Mesenteric fat pad (tissue), 1 donor: ENCODE measurements at regions not wholly inside any gene's neighbourhood (a gene's known extent, or its start where the extent isn't known, plus 50 kb on each side); places are given as distances from the start of the nearest gene placed in this dataset.
"Not testable (repeated sequence)": the region's sequence is repeated elsewhere in the genome, so short reads cannot be mapped to it uniquely, and the experiment has no call there.

Experiments used
- DNase-seq: peaks from one replicate; pipeline ENCODE4 v3.0.0-alpha.2; 2020; ENCODE audit warnings: low spot score
- donor health status: DM: yes; HTN: yes; CAD: no.

DNA sequence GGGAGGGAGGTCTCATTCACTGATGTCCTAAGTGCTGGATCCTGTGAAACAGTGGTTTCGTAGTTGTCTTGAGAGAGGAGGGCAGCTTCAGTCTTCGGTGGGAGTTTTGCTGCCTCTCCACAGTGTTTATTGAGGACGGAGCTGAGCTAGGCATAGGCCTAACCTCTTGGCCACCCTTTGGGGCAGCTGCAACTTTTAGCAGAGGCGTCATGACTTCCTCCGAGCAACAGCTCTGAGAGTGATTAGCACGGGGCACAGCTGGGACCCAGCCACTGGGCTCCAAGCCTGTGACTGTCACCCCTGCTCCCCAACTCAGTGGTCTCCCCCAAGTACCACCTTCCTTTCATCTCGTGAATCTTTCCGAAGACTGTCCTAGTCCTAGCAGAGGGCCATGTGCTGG, 139.9 kb upstream of the NCOR2 start:
- no peak for DNase-seq

DNA sequence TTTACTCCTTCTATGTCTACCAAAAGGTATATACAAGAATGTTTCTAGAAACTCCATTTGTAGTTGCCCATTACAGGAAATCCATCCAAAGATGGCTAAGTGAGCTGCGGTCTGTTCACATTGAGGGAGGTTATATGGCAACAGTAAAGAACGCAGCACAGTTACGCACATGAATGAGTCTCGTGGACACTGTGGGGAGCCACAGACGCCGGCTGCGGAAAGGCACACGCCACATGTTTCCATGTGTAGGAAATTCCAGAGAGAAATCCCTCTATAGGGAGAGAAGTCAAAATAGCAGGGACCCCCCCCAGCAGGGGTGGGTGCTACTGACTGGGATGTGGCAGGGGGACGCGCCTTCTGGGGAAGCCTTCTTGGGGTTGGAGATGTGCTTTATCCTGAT, 139.0 kb upstream of the NCOR2 start:
- no peak for DNase-seq

DNA sequence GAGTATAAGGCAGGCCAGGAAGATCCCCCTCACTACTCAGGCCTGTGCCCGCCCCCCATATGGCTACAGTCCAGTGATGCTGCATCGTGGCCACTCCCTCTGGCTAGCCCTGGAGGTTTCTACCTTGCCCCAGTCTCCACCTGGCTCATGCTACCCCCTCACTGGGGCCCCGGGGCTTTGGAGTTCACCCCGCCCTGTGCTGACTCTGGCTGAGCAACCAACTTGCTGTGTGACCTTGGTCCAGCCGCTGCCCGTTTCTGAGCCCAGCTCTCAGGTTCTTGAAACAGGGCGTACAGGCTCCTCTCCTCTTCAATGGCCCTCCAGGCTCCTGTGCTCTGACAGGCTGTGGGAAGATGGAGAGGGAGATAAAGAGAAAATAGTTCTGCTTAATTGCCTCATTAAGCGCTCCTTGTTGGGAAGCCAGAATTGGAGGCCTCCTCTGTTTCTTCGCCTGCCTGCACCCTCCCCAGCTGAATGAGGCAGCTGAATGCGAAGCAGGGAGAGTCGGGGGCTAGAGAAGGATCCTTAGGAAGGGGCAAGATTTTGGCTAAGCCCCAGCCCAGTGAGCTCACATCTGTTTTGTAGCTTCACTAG, 138.2 kb upstream of the NCOR2 start:
- no peak for DNase-seq

DNA sequence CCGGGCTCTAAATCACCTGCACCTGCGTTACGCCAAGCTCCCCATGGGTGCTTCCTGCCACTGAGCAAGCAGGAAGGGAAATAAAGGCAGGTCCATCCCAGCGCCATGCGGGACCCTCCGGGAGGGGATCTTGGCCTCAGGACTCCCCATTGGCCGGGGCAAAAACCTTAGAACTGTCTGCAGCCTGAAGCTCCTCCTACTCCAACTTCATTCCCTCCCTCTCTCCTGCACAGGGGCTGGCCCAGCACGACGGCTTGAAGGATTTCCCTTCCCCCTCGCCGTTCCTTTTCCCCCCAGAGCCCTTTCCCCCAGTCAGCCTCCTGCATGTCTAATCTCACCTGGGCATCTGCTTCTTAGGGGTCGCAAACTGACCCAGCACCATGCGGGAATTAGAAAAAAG, 137.2 kb upstream of the NCOR2 start:
- no peak for DNase-seq

DNA sequence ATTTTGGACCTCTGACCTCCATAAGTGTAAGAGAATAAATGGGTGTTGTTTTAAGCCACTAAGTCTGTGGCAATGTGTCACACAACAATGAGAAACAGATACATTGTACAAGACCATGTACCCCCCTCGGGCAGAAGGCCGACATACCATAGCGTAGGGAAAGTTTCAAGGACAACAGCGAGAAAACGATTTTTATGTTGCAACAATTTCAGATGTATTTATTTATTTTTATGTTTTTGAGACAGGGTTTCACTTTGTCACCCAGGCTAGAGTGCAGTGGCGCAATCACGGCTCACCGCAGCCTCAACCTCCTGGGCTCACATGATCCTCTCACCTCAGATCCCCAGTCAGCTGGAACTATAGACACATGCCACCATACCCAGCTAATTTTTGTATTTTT, 136.4 kb upstream of the NCOR2 start:
- DNase-seq = no peak

DNA sequence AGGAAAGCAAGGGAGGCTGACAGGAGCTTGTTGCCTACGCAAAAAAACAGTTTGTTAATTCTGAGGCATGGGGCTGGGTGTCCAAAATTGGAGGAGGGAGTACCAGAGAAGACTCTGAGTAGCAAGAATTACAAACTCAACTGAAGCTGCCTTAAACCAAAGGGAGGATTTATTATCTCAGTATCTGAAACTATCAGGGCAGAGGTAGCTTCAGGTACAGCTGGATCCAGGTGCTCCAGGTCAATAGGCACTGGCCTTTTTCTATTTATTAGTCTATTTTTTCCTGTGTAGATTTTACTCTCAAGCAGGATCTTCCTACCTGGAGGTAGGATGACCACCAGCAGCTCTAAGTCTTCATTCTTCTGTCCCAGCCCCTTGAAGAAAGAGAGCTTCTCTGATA, 135.3 kb upstream of the NCOR2 start:
- DNase-seq = no peak

DNA sequence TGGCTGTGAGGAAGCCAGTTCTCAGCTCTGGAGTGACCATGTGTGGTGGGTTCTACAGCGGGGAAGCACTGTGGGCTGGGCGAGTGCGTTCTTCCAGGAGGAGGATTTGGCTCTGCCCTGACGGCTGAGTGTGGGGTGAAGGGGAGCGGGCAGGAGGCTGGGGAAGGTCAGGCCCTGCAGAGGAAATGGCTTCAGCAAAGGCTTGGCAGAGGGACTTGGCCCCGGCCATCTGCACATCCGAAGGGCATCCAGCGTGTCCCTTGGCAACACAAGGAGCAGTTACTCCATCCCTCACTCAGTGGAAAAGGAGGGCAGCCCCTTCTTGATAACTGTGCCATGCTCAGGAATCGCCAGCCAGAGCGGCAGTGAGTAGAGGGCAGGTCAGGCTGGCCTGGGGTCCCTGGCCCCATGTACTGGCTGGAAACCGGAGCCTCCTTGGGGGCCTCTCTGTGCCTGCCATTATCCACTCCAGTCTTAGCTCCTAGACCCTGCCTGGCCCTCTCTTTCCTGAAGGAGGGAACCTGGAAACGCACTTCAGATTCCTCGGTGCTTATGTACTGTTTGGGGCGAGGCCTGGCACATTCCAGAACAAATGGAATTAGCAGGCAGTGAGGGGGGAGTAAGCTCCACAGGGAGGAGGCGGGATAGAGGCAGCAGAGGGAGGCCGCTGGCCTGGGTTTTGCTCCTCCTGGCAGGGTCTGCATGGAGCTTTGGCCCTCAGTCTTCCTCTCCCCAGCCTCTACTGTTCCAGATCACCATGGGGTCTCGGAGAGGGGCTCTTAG, 133.6 kb upstream of the NCOR2 start:
- DNase-seq = no peak

DNA sequence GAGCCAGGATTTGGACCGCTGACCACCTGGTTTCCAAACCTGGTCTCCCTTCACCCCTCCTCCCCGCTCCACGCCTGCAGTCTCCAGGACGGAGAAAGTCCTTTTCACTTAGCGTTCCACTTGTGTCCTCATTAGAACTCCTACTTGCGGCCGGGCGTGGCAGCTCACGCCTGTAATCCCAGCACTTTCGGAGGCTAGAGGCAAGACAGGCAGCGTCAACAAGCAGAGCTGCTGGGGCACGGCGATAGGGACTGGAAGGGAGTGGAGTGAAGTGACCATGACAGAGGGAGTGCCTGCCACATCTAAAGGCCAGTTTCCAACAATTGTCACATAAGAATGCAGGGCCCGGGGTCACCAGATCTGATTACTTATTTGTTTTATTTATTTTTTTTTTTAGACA, 132.5 kb upstream of the NCOR2 start:
- no peak for DNase-seq

DNA sequence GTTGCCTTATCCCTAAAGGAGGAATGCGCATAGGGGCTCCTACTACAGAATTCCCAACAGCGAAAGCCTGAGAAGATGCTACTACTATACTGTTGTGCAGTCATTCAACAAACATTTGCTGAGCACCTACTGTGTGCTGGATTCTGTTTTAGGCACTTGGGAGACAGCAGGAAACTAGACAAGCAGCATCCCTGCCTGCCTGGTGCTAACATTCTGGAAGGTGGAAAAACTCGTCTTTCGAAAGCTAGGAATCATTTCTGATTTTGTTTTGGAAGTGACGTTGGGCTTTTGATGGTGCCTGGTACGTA, 131.5 kb upstream of the NCOR2 start:
- no peak for DNase-seq

DNA sequence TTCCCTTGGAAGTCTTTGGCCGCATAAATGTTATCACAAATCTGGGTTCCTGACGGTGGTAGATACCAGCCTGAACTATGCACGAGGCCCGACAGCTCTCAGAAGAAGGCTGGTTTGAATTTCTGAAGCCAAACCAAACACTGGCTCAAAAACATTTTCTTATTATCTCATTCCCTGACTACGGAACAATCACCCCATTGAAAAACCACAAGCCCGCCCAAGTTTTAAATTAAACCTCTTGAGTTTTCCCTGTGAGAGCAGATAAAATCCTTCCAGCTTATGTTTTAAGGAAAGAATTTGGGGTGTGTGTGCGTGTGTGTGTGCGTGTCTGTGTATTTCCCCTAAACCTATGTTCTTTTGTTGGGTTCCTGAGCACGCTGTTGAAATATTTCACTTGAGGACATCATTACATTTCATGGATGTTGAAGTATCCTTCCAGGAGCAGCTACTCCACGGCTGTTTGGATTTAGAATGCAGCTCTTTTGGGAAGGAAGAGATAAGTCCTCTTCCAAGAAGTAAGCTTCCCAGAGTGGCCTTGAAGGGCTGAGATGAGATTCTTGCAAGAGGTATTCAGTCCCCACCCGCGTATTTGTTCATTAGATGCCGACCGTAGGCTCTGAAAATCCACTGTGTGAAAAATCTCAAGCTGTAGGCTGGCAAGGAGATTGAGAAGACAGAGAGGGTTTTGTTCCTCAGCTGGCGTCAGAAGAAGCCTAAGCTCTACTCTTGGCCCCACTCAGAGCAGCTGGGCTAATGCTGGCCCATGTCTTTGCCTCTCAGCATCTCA, 131.0 kb upstream of the NCOR2 start:
- no peak for DNase-seq

DNA sequence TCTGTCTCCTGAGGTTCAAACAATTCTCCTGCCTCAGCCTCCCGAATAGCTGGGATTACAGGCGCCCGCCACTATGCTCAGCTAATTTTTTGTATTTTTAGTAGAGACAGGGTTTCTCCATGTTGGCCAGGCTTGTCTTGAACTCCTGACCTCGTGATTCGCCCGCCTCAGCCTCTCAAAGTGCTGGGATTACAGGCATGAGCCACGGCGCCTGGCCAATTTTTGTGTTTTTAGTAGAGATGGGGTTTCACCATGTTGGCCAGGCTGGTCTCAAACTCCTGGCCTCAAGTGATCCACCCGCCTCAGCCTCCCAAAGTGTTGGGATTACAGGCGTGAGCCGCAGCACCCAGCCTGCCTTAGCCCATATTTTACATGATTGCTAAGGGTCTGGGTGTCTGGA, 130.3 kb upstream of the NCOR2 start:
- not testable (repeated sequence) for DNase-seq

DNA sequence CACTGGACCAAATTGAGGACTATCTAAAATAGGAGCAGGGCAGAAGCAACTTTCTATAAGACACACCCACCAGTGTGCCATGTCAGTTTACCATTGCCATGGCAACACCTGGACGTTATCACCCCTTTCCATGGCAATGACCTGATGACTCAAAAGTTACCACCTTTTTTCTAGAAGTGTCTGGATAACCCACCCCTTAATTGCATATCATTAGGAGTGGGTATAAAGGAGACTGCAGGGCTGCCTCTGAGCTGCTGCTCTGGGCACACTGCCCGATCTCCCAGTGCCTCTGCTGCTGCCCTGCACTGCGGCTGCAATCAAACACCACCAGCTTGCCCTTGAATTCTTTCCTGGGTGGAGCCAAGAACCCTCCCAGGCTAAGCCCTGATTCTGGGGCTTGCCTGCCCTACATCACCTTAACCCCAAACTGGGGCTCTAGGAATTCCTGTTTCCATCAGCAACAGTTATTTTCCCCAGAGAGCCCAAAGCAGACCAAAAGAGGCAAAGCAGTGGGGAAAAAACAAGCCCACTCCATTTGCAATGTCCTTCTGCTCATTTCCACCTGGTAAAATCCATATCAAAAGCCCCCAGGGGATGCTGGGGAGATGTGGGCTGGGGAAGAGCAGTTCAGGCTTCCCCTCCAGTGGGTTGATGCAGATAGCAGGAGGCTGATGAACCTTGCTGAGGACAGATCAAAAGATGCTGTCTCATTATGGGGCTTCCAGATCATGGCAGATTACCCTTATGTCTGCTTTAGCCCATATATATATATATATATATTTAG, 129.5 kb upstream of the NCOR2 start:
- no peak for DNase-seq

DNA sequence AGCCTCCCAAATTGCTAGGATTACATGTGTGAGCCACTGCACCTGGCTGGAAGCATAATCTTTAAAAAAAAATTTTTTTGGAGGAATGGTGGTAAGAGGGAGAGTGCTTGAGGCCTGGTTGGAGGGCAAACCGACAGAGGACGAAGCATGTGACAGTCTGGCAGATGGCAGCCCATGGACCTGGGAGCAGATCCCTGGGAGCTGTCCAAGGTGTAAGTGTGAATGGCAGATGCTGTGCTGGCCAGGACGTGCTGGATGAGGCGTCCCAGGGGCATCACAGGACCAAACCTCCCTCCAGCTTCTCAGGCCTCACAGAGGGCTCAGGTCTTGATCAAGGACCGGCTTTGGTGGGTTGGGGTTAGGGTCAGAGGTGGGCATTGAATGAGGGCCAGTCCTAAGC, 128.4 kb upstream of the NCOR2 start:
- DNase-seq = no peak

DNA sequence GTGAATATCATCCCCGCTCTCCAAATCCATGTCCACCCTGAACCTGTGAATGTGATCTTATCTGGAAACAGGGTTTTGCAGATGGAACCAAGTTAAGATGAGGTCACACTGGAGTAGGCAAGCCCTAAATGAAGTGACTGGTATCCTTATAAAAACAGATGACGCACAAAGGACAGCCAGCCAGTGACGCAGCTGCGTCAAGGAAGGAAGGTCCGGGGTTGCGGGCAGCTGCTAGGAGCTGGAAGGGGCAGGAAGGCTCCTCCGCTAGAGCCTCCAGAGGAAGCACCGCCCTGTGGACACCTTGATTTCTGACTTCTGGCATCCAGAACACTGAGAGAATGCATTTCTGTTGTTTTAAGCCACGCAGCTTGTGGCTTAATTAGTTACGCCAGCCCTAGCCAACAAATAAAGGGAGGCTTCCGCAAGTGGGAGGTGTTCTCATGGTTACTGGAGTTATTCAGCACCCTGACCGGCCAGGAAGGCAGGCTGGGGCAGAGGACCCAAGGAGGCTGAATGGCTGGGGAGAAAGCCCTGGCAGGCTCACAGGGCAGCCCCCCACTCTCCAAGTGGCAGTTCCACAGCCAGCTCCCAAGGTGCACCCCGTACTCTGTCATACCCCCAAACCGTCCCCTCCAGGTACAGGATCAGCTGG, 127.6 kb upstream of the NCOR2 start:
- DNase-seq = no peak

DNA sequence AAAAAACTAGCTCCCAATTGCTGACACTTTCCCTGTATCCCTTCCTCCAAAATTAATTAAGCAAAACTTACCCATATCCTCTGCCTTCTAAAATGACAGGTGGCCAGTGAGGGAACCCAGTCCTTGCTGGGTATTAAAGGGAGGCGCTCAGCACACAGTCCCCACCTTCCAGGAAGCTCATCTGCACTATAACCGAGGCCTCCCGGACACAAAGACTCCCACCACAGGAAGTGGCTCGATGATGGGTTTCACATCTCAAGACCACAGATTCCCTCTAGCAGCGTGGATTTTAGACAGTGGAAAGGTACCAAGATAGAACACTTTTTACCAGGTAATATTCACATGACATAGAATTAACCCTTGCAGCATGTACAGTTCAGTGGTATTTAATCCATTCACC, 126.8 kb upstream of the NCOR2 start:
- DNase-seq = no peak

DNA sequence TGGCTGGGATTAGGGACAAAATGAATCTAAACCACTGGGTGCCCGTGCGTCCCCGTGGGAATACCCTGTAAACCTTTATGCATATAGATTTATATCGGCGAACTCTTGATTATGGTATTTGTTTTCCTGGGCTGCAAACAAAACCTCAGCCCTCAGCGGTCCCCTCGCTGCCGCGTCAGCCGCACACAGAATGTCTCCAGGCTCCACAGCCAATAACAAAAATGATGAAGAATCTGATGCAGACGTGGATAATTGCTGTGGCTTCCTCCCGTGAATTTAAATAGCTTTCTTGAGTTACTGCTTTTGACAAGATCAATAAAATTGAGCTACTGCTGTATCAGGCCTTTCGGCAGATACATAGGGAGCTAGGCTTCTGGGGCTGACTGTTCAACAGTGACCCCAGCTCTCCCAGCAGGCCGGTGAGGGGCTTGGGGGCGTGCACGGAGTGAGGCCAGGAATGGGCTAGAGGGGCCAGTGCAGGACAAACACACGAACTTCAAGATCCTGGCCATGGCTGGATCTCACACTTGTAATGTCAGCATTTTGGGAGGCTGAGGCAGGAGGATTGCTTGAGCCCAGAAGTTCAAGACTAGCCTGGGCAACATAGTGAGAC, 125.8 kb upstream of the NCOR2 start:
- no peak for DNase-seq

DNA sequence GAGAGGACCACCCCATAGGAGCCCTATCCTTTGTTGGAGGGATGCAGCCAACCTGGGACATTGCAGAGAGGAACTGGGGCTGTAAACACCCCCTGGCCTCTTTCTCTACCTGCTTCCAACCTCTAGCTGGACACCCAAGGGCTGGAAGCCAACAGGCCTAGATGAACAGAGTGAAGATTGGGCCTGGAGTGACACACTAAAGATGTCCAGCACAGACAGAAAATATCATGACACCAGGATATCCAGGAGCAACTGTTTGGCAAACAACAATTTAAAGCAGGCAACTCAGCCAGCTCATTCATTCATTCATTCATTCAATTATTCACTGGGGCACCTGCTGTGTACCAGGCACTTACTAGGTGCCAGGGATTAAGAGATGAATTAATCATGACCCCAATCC, 125.0 kb upstream of the NCOR2 start:
- no peak for DNase-seq

DNA sequence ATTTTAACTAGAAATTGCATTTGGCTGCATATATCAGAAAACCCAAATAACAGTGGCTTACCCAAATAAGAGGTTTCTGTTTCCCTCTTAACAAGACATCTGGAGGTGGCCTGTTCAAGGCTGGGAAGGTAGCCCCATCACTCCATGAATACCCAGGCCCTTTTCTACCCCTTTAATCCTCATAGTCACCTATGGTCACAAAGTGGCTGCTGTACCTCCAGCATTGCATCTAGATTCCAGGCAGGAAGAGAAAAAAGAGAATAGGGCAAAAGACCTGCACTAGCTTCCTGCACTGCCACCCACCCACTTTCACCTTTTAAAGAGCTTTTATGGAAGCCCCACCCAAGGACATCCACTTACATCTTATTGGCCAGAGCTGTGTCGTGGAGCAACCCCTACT, 124.0 kb upstream of the NCOR2 start:
- no peak for DNase-seq

DNA sequence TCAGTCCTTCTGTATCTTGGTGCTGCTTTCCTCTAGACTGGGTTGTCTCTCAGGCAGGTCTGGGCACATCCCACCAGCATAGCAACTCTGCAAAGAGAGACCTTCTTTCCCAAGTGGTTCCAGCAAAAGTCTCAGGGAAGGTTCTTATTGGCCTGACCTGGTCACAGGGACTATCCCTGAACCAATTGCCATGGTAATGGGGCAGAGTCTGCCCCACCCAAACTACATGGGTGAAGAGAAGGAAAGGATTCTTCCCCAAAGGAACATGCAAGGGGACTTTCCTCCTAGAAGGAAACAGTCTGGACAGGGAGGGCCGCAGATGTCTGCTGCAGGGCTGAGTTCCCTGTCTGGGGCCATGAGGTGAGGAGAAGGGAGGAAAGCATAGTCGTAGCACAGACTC, 122.2 kb upstream of the NCOR2 start:
- no peak for DNase-seq

DNA sequence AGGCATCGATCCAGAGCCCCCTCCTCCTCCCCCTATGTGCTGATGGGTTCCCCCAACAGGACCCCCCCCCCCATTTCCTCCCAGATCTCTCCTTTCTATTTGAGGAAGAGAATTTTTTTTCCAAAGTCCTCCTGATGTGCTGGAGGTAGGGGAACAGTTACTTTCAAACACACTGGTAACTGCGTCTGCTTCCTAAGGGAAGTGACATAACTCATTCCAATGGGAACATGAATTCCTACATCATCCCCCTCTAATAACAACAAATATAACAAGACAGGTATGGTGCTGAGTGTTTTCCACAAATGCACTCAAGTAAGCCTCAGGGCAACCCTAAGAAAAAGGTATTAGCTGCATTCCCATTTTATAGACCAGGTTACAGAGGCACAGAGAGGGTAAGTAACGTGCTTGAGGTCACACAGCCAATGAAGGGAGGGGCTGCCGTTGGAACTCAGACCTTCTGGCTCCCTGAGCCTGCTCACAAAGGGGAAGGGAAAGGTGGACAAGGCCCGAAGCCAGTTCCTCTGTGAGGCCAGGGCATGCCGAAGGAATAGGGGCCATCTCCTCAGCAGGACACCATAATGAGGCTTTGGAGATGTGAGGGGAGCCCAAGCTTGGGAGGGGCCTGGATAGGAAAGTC, 121.1 kb upstream of the NCOR2 start:
- DNase-seq = no peak

DNA sequence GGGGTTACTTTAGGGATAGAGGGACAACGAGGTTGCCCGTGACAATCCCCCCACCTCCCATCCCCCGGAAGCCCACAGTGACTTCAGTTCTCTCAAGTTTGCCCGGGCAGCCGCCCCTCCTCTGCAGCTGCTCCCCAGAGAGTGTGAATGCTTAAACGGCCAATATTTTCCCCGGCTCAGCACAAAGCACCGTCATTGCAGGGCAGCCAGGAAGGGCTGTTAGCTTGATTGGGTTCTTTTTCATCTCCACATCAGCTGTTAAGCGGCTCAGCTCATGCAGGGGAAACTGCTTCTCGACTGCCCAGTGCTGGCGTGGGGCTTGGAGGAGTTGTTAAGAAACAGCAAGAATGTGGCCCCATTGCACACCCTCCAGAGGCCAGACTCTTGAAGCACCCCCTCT, 120.5 kb upstream of the NCOR2 start:
- DNase-seq = no peak
